ENCODE measurements at regions not wholly inside any gene's neighbourhood (a gene's known extent, or its start where the extent isn't known, plus 50 kb on each side); places are given as distances from the start of the nearest gene placed in this dataset.

DNA sequence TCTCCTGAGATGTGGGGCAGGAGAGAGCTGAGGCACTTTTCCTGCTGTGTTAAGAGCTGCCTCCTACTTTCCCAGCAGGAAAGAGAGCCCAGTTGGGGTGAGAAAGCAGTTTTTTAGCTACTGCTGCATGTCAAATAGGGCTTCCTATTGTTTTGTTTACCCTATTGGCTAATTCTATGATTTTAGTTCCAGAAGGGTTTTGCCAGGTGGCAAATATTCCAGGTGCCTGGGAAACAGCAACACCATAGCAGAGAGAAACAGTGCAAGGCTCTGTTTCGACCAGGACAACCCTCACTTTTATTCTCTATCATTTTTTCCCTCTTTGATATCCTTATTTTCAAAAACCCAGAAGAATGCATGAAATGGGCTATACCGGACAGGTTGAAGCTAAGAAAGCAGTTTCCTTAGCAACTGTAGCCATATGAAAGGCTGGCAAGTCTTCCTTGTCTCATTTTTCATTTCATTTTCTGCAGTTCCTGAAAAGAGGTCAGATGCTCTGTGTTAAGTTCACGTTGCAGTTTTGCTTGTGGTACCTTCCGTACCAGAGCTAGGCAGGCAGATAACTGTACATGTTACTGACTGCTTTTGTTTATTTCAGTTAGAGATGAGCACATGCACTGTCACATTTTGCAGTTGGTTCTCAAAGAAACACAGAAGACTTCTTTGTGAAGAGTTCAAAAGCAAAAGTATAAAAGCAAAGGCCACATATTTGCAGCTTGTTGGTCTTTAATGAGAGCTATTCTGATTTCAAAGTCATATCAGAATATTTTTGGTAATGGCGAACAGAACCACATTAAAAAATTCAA is 84.8 kb downstream of the AQP4 start:
- intact Hi-C loops (cut with DNase I), result no loop called here
- Histone ChIP-seq H3K27me3 (no peaks in the 10 kb centered on the region), H3K4me3 (no peak overlapping the region), H3K9me3 (no peaks in the 10 kb centered on the region), H3K36me3 (no peaks in the 10 kb centered on the region), H3K4me1 (no peaks in the 10 kb centered on the region), H3K27ac (no peak overlapping the region)
- DNase-seq (ENCODE audit: extremely low spot score in 2 of 2), result no peak
- no peak for TF ChIP-seq POLR2AphosphoS5 (IDR thresholded peaks at IDR 0.05; ENCODE audit: insufficient read depth in 1 of 2, low read depth in 1 of 2)
- TF ChIP-seq POLR2A (IDR thresholded peaks at IDR 0.05), result no peak
- TF ChIP-seq CTCF (IDR thresholded peaks at IDR 0.05), result no peak

- intact Hi-C loops (cut with DNase I), result no loop called here
- TF ChIP-seq CTCF (IDR thresholded peaks at IDR 0.05), result no peak
- no peak for TF ChIP-seq POLR2A (IDR thresholded peaks at IDR 0.05)
- no peak for TF ChIP-seq POLR2AphosphoS5 (IDR thresholded peaks at IDR 0.05; ENCODE audit: insufficient read depth in 1 of 2, low read depth in 1 of 2)
- no peak for DNase-seq (ENCODE audit: extremely low spot score in 2 of 2)
- Histone ChIP-seq H3K9me3 (no peaks in the 10 kb centered on the region), H3K4me3 (no peak overlapping the region), H3K4me1 (no peaks in the 10 kb centered on the region), H3K36me3 (no peaks in the 10 kb centered on the region), H3K27ac (no peak overlapping the region), H3K27me3 (no peaks in the 10 kb centered on the region)
Observed at GRCh38 chr18:26778054-26778393, 87.5 kb downstream of the AQP4 start.

DNA sequence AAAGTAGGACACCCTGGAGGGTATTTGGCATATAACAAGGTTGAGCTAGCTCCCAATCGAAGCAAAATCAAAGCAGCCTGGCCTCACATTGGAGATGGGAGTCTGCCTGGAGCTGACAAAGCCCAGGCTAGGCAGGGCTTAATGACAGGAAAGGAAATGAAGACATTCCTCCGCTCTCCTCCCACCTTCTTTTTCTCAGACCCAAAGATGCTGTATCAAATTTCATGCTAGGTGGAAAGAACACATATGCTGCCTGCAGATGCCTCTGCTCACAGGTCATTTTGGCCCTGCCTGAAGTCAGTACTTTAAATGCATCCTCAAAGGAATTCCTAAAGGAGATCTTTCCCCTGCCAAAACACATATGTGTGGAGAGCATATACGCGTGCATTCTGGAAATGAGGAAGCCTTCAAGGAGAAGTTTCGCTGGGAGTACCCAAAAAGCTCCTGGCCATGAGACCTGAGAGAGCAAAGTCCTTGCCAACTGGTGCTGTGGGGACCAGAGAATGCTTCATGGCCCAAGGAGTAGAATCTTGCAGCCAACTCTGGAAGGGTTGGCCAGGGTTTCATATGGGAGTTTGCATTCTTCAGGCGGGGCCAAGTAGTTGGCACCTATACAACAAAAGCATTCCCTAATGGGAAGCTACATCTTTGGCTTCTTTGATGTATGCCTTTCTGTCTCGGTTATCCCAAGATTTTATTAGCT is 88.0 kb downstream of the AQP4 start:
- DNase-seq (ENCODE audit: extremely low spot score in 2 of 2), result no peak
- TF ChIP-seq POLR2A (IDR thresholded peaks at IDR 0.05), result no peak
- TF ChIP-seq POLR2AphosphoS5 (IDR thresholded peaks at IDR 0.05; ENCODE audit: insufficient read depth in 1 of 2, low read depth in 1 of 2), result no peak
- no peak for TF ChIP-seq CTCF (IDR thresholded peaks at IDR 0.05)
- Histone ChIP-seq H3K4me3 (no peak overlapping the region), H3K27ac (no peak overlapping the region), H3K27me3 (no peaks in the 10 kb centered on the region), H3K36me3 (no peaks in the 10 kb centered on the region), H3K4me1 (no peaks in the 10 kb centered on the region), H3K9me3 (no peaks in the 10 kb centered on the region)
- intact Hi-C loops (cut with DNase I), result no loop called here

GRCh38 chr18:26772691-26773090 is 92.8 kb downstream of the AQP4 start:
- Histone ChIP-seq H3K36me3 (no peaks in the 10 kb centered on the region), H3K27ac (no peak overlapping the region), H3K27me3 (no peaks in the 10 kb centered on the region), H3K9me3 (no peaks in the 10 kb centered on the region), H3K4me3 (no peak overlapping the region), H3K4me1 (no peaks in the 10 kb centered on the region)
- intact Hi-C loops (cut with DNase I), result no loop called here
- DNase-seq (ENCODE audit: extremely low spot score in 2 of 2), result no peak
- TF ChIP-seq POLR2A (IDR thresholded peaks at IDR 0.05), result no peak
- TF ChIP-seq POLR2AphosphoS5 (IDR thresholded peaks at IDR 0.05; ENCODE audit: insufficient read depth in 1 of 2, low read depth in 1 of 2), result no peak
- no peak for TF ChIP-seq CTCF (IDR thresholded peaks at IDR 0.05)

GRCh38 chr18:26771524-26771923 is 94.0 kb downstream of the AQP4 start:
- DNase-seq (ENCODE audit: extremely low spot score in 2 of 2), result no peak
- TF ChIP-seq CTCF (IDR thresholded peaks at IDR 0.05) (no peak), POLR2A (IDR thresholded peaks at IDR 0.05) (no peak), POLR2AphosphoS5 (IDR thresholded peaks at IDR 0.05; ENCODE audit: insufficient read depth in 1 of 2, low read depth in 1 of 2) (no peak)
- intact Hi-C loops (cut with DNase I), result no loop called here
- Histone ChIP-seq H3K4me1 (no peaks in the 10 kb centered on the region), H3K36me3 (no peaks in the 10 kb centered on the region), H3K4me3 (no peak overlapping the region), H3K27me3 (no peaks in the 10 kb centered on the region), H3K27ac (no peak overlapping the region), H3K9me3 (no peaks in the 10 kb centered on the region)
